ENCODE measurements at regions not wholly inside any gene's neighbourhood (a gene's known extent, or its start where the extent isn't known, plus 50 kb on each side); places are given as distances from the start of the nearest gene placed in this dataset.

GRCh38 chr10:35712486-35712885 lies 70.4 kb upstream of the FZD8 start:
- Histone ChIP-seq H3K27ac (ENCODE audit: insufficient read depth, low read length) (no peak overlapping the region), H3K27me3 (ENCODE audit: control insufficient read depth, insufficient read depth, low read length) (no peaks in the 10 kb centered on the region), H3K9me3 (ENCODE audit: control insufficient read depth, insufficient read depth, low read depth, low read length) (no peaks in the 10 kb centered on the region), H2AFZ (ENCODE audit: low read length) (no peak overlapping the region), H3K79me2 (ENCODE audit: control insufficient read depth, insufficient read depth, low read length) (no peaks in the 10 kb centered on the region), H3K4me2 (ENCODE audit: extremely low read depth, insufficient read depth, low read length) (no peak overlapping the region), H3K36me3 (ENCODE audit: control insufficient read depth, insufficient read depth, low read length) (no peaks in the 10 kb centered on the region), H3K9ac (ENCODE audit: insufficient read depth, low read length) (no peak overlapping the region), H3K4me1 (ENCODE audit: control insufficient read depth, extremely low read depth, insufficient read depth, low read length) (no peaks in the 10 kb centered on the region), H4K20me1 (ENCODE audit: control insufficient read depth, extremely low read depth, insufficient read depth, low read length) (no peaks in the 10 kb centered on the region), H3K4me3 (replicated peaks in 1 of 4; ENCODE audit: control extremely low read depth in 1 of 4, insufficient read depth in 1 of 4, low read depth in 3 of 4, low read length in 4 of 4) (no peak overlapping the region)
- TF ChIP-seq CTCF (conservative IDR thresholded peaks at IDR 0.05 in 1 of 2, IDR thresholded peaks at IDR 0.05 in 1 of 2; ENCODE audit: low read depth in 1 of 2, low read length in 2 of 2) = no peak
- no peak for TF ChIP-seq EZH2 (IDR thresholded peaks at IDR 0.05; ENCODE audit: low read length, missing control alignments)
- no peak for DNase-seq (ENCODE audit: low read depth in 2 of 2)

GRCh38 chr10:35711615-35712411 lies 69.7 kb upstream of the FZD8 start:
- no peaks in the 10 kb centered on the region for H4K20me1 ChIP-seq (ENCODE audit: control insufficient read depth, extremely low read depth, insufficient read depth, low read length)
- H3K27ac ChIP-seq (ENCODE audit: insufficient read depth, low read length) = no peak overlapping the region
- H3K9me3 ChIP-seq (ENCODE audit: control insufficient read depth, insufficient read depth, low read depth, low read length) = no peaks in the 10 kb centered on the region
- no peaks in the 10 kb centered on the region for H3K4me1 ChIP-seq (ENCODE audit: control insufficient read depth, extremely low read depth, insufficient read depth, low read length)
- H3K4me3 ChIP-seq (replicated peaks in 1 of 4; ENCODE audit: control extremely low read depth in 1 of 4, insufficient read depth in 1 of 4, low read depth in 3 of 4, low read length in 4 of 4) = no peak overlapping the region
- H3K9ac ChIP-seq (ENCODE audit: insufficient read depth, low read length) = no peak overlapping the region
- H3K36me3 ChIP-seq (ENCODE audit: control insufficient read depth, insufficient read depth, low read length) = no peaks in the 10 kb centered on the region
- DNase-seq (ENCODE audit: low read depth in 2 of 2) = no peak
- H3K79me2 ChIP-seq (ENCODE audit: control insufficient read depth, insufficient read depth, low read length) = no peaks in the 10 kb centered on the region
- H3K4me2 ChIP-seq (ENCODE audit: extremely low read depth, insufficient read depth, low read length) = no peak overlapping the region
- TF ChIP-seq EZH2 (IDR thresholded peaks at IDR 0.05; ENCODE audit: low read length, missing control alignments) = no peak
- no peak for TF ChIP-seq CTCF (conservative IDR thresholded peaks at IDR 0.05 in 1 of 2, IDR thresholded peaks at IDR 0.05 in 1 of 2; ENCODE audit: low read depth in 1 of 2, low read length in 2 of 2)
- no peaks in the 10 kb centered on the region for H3K27me3 ChIP-seq (ENCODE audit: control insufficient read depth, insufficient read depth, low read length)
- no peak overlapping the region for H2AFZ ChIP-seq (ENCODE audit: low read length)

- no peaks in the 10 kb centered on the region for H3K9me3 ChIP-seq (ENCODE audit: control insufficient read depth, insufficient read depth, low read depth, low read length)
- H3K4me1 ChIP-seq (ENCODE audit: control insufficient read depth, extremely low read depth, insufficient read depth, low read length) = no peaks in the 10 kb centered on the region
- no peaks in the 10 kb centered on the region for H3K79me2 ChIP-seq (ENCODE audit: control insufficient read depth, insufficient read depth, low read length)
- no peaks in the 10 kb centered on the region for H4K20me1 ChIP-seq (ENCODE audit: control insufficient read depth, extremely low read depth, insufficient read depth, low read length)
- no peak overlapping the region for H2AFZ ChIP-seq (ENCODE audit: low read length)
- no peaks in the 10 kb centered on the region for H3K36me3 ChIP-seq (ENCODE audit: control insufficient read depth, insufficient read depth, low read length)
- TF ChIP-seq CTCF (conservative IDR thresholded peaks at IDR 0.05 in 1 of 2, IDR thresholded peaks at IDR 0.05 in 1 of 2; ENCODE audit: low read depth in 1 of 2, low read length in 2 of 2) (no peak), EZH2 (IDR thresholded peaks at IDR 0.05; ENCODE audit: low read length, missing control alignments) (no peak)
- DNase-seq (ENCODE audit: low read depth in 2 of 2) = peak in 1 of 2 donors; percentile 5
- no peak overlapping the region for H3K4me2 ChIP-seq (ENCODE audit: extremely low read depth, insufficient read depth, low read length)
- no peak overlapping the region for H3K9ac ChIP-seq (ENCODE audit: insufficient read depth, low read length)
- no peaks in the 10 kb centered on the region for H3K27me3 ChIP-seq (ENCODE audit: control insufficient read depth, insufficient read depth, low read length)
- H3K4me3 ChIP-seq (replicated peaks in 1 of 4; ENCODE audit: control extremely low read depth in 1 of 4, insufficient read depth in 1 of 4, low read depth in 3 of 4, low read length in 4 of 4) = no peak overlapping the region
- H3K27ac ChIP-seq (ENCODE audit: insufficient read depth, low read length) = no peak overlapping the region
Observed at GRCh38 chr10:35707642-35708425, 65.7 kb upstream of the FZD8 start.

All from fibroblast of lung (primary cell).